HUES48 (cell line): ENCODE measurements at regions not wholly inside any gene's neighbourhood (a gene's known extent, or its start where the extent isn't known, plus 50 kb on each side); places are given as distances from the start of the nearest gene placed in this dataset.

ENCODE experiments used
- H3K27ac ChIP-seq: one replicate; pipeline ENCODE4 v1.7.0; 2013; ENCODE audit warnings: low read depth, low read length, inconsistent platforms
- H3K27me3 ChIP-seq: 2 replicates; pipeline ENCODE4 v1.6.1; 2013; ENCODE audit warnings: mild to moderate bottlenecking, low read length; ENCODE audit not compliant: control insufficient read depth, insufficient read depth
- H3K36me3 ChIP-seq: 2 replicates; pipeline ENCODE4 v1.6.1; 2013; ENCODE audit warnings: low read length; ENCODE audit not compliant: control insufficient read depth, insufficient read depth
- H3K4me1 ChIP-seq: 2 replicates; pipeline ENCODE4 v1.6.1; 2013; ENCODE audit warnings: mild to moderate bottlenecking, low read length; ENCODE audit not compliant: control insufficient read depth, insufficient read depth
- H3K4me3 ChIP-seq: 2 replicates; pipeline ENCODE4 v1.5.1; 2013; ENCODE audit warnings: mild to moderate bottlenecking, low read depth, low read length
- H3K9ac ChIP-seq: 2 replicates; pipeline ENCODE4 v1.6.1; 2013; ENCODE audit warnings: mild to moderate bottlenecking, low read depth, low read length, moderate library complexity
- H3K9me3 ChIP-seq: 2 replicates; pipeline ENCODE4 v1.6.1; 2013; ENCODE audit warnings: low read length; ENCODE audit not compliant: control insufficient read depth, insufficient read depth

GRCh38 chr10:20631229-20631628 is 265.9 kb downstream of the NEBL start:
- H3K4me3 ChIP-seq: no peak overlapping the region

GRCh38 chr10:20630092-20630643 is 266.9 kb downstream of the NEBL start:
- Histone ChIP-seq H3K27ac (no peak overlapping the region), H3K9me3 (no peaks in the 10 kb centered on the region), H3K9ac (no peak overlapping the region), H3K36me3 (no peaks in the 10 kb centered on the region), H3K4me1 (peaks cover 7% of the 10 kb centered on the region; the same call in 1 of the 2 replicates), H3K4me3 (no peak overlapping the region), H3K27me3 (no peaks in the 10 kb centered on the region)

More at GRCh38 chr10:20631229-20631628, 265.9 kb downstream of the NEBL start:
- H3K9ac ChIP-seq: no peak overlapping the region
- no peaks in the 10 kb centered on the region for H3K36me3 ChIP-seq
- H3K27me3 ChIP-seq: no peaks in the 10 kb centered on the region
- peaks cover 7% of the 10 kb centered on the region; the same call in 1 of the 2 replicates for H3K4me1 ChIP-seq
- H3K27ac ChIP-seq: no peak overlapping the region
- no peaks in the 10 kb centered on the region for H3K9me3 ChIP-seq

- H3K9ac ChIP-seq: no peak overlapping the region
- H3K27me3 ChIP-seq: no peaks in the 10 kb centered on the region
- no peak overlapping the region for H3K4me3 ChIP-seq
- peaks cover 5% of the 10 kb centered on the region; the same call in 1 of the 2 replicates for H3K4me1 ChIP-seq
- no peak overlapping the region for H3K27ac ChIP-seq
- H3K9me3 ChIP-seq: no peaks in the 10 kb centered on the region
- H3K36me3 ChIP-seq: no peaks in the 10 kb centered on the region
These were observed 269.1 kb downstream of the NEBL start for GRCh38 chr10:20627946-20628507.

- Histone ChIP-seq H3K27ac (no peak overlapping the region), H3K36me3 (no peaks in the 10 kb centered on the region), H3K9ac (no peak overlapping the region), H3K9me3 (no peaks in the 10 kb centered on the region), H3K4me1 (0 out of 2 replicates have a peak, but pooled peaks cover 4% of the 10 kb centered on the region), H3K27me3 (no peaks in the 10 kb centered on the region), H3K4me3 (no peak overlapping the region)
These were observed 270.0 kb downstream of the NEBL start for GRCh38 chr10:20627087-20627486.

GRCh38 chr10:20625868-20626267 is 271.2 kb downstream of the NEBL start:
- Histone ChIP-seq H3K9ac (no peak overlapping the region), H3K9me3 (no peaks in the 10 kb centered on the region), H3K4me3 (no peak overlapping the region), H3K27ac (no peak overlapping the region), H3K36me3 (no peaks in the 10 kb centered on the region), H3K4me1 (0 out of 2 replicates have a peak, but pooled peaks cover 4% of the 10 kb centered on the region), H3K27me3 (no peaks in the 10 kb centered on the region)

- Histone ChIP-seq H3K36me3 (no peaks in the 10 kb centered on the region), H3K4me1 (no peaks in the 10 kb centered on the region), H3K9ac (no peak overlapping the region), H3K4me3 (no peak overlapping the region), H3K27ac (no peak overlapping the region), H3K27me3 (no peaks in the 10 kb centered on the region), H3K9me3 (no peaks in the 10 kb centered on the region)
These were observed 272.5 kb downstream of the NEBL start for GRCh38 chr10:20624642-20625041.

GRCh38 chr10:20623546-20623945 is 273.6 kb downstream of the NEBL start:
- Histone ChIP-seq H3K9me3 (no peaks in the 10 kb centered on the region), H3K4me3 (no peak overlapping the region), H3K27me3 (no peaks in the 10 kb centered on the region), H3K4me1 (no peaks in the 10 kb centered on the region), H3K9ac (no peak overlapping the region), H3K36me3 (no peaks in the 10 kb centered on the region), H3K27ac (no peak overlapping the region)

GRCh38 chr10:20622531-20623211 is 274.4 kb downstream of the NEBL start:
- H3K4me3 ChIP-seq: no peak overlapping the region
- H3K27ac ChIP-seq: no peak overlapping the region
- H3K9ac ChIP-seq: no peak overlapping the region
- H3K36me3 ChIP-seq: no peaks in the 10 kb centered on the region
- H3K27me3 ChIP-seq: no peaks in the 10 kb centered on the region
- no peaks in the 10 kb centered on the region for H3K9me3 ChIP-seq
- no peaks in the 10 kb centered on the region for H3K4me1 ChIP-seq

GRCh38 chr10:20620981-20621380 is 276.1 kb downstream of the NEBL start:
- no peak overlapping the region for H3K4me3 ChIP-seq

GRCh38 chr10:20618011-20618547 is 279.0 kb downstream of the NEBL start:
- Histone ChIP-seq H3K4me1 (peaks cover 17% of the 10 kb centered on the region), H3K36me3 (no peaks in the 10 kb centered on the region), H3K27me3 (no peaks in the 10 kb centered on the region), H3K9ac (no peak overlapping the region), H3K4me3 (no peak overlapping the region), H3K9me3 (no peaks in the 10 kb centered on the region), H3K27ac (no peak overlapping the region)

More at GRCh38 chr10:20620981-20621380, 276.1 kb downstream of the NEBL start:
- Histone ChIP-seq H3K9ac (no peak overlapping the region), H3K36me3 (no peaks in the 10 kb centered on the region), H3K27me3 (no peaks in the 10 kb centered on the region), H3K27ac (no peak overlapping the region), H3K4me1 (no peaks in the 10 kb centered on the region), H3K9me3 (no peaks in the 10 kb centered on the region)
